Gastroesophageal sphincter (tissue), 3 donors: ENCODE measurements at regions not wholly inside any gene's neighbourhood (a gene's known extent, or its start where the extent isn't known, plus 50 kb on each side); places are given as distances from the start of the nearest gene placed in this dataset.

Source experiments
- EP300 ChIP-seq: sonication (generic); formaldehyde crosslinking; IDR thresholded peaks from one replicate; pipeline ENCODE4 v1.6.1; 2017; ENCODE audit warnings: antibody characterized with exemption, mild to moderate bottlenecking
- POLR2A ChIP-seq, 2 donors: fragments of 450-650 bp; IDR thresholded peaks; one replicate each; pipeline ENCODE4 v1.6.1; 2017; ENCODE audit warnings: antibody characterized with exemption in 2 of 2, mild to moderate bottlenecking in 2 of 2, moderate library complexity in 1 of 2
- POLR2AphosphoS5 ChIP-seq: sonication (generic); formaldehyde crosslinking; IDR thresholded peaks from one replicate; pipeline ENCODE4 v1.6.1; 2017; ENCODE audit warnings: antibody characterized with exemption
- TF ChIP-seq, protein P1 (sequence below), 4 experiments: fragments of 200-600 bp in 2 of 4; fragments of 450-650 bp in 2 of 4; sonication (generic) in 1 of 4; IDR thresholded peaks; one replicate each; pipeline ENCODE4 v1.5.1; 2017 to 2019; ENCODE audit warnings: antibody characterized with exemption in 4 of 4, mild to moderate bottlenecking in 2 of 4, moderate library complexity in 2 of 4

DNA sequence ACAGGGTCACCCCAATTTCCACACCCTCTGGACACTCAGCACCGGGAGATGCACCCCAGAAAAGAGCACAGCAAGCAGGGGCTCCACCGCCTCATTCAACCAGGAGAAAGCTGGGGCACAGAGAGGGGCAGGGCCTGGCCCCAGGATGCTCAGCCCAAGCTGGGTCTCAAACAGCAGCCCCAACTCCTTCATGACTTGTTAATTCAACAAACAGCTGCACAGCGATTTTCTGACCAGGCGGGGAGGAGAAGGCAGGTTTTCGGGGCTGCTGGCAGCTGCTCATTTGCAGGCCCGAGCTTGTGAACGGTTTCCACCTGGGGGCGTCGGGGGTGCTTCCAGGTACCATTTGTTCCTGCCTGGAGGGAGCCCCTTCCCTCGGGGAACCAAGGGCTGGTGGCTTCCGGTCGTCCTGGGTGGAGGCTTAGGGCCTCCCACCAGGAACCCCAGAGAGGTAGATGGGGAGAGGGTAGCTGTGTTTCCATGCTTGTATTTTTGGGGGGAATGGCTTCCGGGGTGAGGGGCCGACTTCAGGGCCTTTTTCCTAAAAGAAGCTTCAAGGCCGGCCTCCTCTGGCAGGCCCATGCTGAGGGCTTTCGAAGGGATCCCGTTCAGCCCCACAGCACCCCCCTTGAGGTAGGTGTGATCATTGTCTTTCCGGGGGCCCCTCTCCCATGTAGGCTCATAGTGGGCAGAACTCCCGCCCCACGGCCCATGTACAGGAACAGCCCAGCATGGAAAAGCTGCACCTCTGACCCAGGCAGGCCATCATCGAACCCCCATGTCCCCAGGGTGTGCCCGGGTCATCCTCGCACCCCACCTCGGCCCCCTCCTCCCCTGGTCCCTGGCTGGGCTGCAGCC, 191.6 kb upstream of the GSE1 start:
- TF ChIP-seq, protein P1, sequence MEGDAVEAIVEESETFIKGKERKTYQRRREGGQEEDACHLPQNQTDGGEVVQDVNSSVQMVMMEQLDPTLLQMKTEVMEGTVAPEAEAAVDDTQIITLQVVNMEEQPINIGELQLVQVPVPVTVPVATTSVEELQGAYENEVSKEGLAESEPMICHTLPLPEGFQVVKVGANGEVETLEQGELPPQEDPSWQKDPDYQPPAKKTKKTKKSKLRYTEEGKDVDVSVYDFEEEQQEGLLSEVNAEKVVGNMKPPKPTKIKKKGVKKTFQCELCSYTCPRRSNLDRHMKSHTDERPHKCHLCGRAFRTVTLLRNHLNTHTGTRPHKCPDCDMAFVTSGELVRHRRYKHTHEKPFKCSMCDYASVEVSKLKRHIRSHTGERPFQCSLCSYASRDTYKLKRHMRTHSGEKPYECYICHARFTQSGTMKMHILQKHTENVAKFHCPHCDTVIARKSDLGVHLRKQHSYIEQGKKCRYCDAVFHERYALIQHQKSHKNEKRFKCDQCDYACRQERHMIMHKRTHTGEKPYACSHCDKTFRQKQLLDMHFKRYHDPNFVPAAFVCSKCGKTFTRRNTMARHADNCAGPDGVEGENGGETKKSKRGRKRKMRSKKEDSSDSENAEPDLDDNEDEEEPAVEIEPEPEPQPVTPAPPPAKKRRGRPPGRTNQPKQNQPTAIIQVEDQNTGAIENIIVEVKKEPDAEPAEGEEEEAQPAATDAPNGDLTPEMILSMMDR (IDR thresholded peaks at IDR 0.05): no peak
- TF ChIP-seq POLR2A (IDR thresholded peaks at IDR 0.05) (no peak), EP300 (no peak), POLR2AphosphoS5 (no peak)
